ENCODE measurements at regions not wholly inside any gene's neighbourhood (a gene's known extent, or its start where the extent isn't known, plus 50 kb on each side); places are given as distances from the start of the nearest gene placed in this dataset.

DNA sequence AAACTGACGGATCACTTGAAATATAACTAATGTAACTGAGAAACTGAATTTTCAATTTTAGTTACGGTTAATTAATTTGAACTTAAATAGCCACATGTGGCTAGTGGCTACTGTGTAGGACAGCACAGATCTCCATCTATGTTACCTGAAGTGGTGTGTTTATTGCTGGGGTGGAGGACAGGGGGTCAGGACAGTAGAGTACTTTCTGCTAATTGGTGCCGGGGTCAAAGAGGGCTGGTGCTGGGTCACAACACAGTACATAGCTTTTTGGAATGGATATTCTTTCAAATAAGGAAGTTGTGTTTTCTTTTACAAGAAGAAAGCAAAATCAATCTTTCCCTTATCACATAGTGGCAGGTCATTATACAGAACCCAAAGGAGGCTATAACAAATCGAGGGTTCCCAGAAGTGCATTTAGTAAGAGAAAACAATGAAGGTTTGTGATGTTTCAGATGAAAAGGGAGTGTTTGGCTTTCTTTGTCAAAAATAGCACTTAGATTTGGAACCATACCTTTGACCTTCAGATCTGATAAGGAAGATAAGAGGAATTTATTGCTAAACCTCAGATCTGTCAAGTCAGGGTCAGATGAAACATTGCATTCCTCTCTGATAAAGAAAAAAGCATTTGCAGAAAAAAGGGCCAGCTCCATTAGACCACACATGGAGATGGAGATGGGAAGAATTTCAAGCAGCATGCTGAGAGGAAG is 384.5 kb downstream of the AASDHPPT start:
- Histone ChIP-seq H3K27me3 (replicated peaks; ENCODE audit: insufficient read depth, low read depth, low read length, poor library complexity) (no peaks in the 10 kb centered on the region), H3K9me3 (ENCODE audit: low read depth, low read length, poor library complexity, severe bottlenecking) (no peaks in the 10 kb centered on the region), H3K4me3 (ENCODE audit: low read depth, low read length, poor library complexity, severe bottlenecking) (no peak overlapping the region), H3K36me3 (ENCODE audit: insufficient read depth, low read length, poor library complexity, severe bottlenecking) (no peaks in the 10 kb centered on the region), H3K27ac (ENCODE audit: low read depth, low read length, poor library complexity, severe bottlenecking) (no peak overlapping the region), H3K4me1 (ENCODE audit: insufficient read depth, low read length, poor library complexity, severe bottlenecking) (peaks cover 3% of the 10 kb centered on the region)
- no peak for TF ChIP-seq EZH2 (IDR thresholded peaks at IDR 0.05; ENCODE audit: borderline replicate concordance, low read depth, low read length, poor library complexity, severe bottlenecking)
- TF ChIP-seq, protein P1, sequence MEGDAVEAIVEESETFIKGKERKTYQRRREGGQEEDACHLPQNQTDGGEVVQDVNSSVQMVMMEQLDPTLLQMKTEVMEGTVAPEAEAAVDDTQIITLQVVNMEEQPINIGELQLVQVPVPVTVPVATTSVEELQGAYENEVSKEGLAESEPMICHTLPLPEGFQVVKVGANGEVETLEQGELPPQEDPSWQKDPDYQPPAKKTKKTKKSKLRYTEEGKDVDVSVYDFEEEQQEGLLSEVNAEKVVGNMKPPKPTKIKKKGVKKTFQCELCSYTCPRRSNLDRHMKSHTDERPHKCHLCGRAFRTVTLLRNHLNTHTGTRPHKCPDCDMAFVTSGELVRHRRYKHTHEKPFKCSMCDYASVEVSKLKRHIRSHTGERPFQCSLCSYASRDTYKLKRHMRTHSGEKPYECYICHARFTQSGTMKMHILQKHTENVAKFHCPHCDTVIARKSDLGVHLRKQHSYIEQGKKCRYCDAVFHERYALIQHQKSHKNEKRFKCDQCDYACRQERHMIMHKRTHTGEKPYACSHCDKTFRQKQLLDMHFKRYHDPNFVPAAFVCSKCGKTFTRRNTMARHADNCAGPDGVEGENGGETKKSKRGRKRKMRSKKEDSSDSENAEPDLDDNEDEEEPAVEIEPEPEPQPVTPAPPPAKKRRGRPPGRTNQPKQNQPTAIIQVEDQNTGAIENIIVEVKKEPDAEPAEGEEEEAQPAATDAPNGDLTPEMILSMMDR (conservative IDR thresholded peaks at IDR 0.05; ENCODE audit: low read depth, low read length): no peak
- intact Hi-C loops (cut with micrococcal nuclease; ENCODE audit: unreplicated experiment): no loop called here
- no peak for DNase-seq (ENCODE audit: low spot score)
- no TSS peak for BruUV-seq (replicated peaks)
- ChIA-PET POLR2A (ENCODE audit: low non-redundant PET) (no interaction called here), CTCF (no interaction called here)

DNA sequence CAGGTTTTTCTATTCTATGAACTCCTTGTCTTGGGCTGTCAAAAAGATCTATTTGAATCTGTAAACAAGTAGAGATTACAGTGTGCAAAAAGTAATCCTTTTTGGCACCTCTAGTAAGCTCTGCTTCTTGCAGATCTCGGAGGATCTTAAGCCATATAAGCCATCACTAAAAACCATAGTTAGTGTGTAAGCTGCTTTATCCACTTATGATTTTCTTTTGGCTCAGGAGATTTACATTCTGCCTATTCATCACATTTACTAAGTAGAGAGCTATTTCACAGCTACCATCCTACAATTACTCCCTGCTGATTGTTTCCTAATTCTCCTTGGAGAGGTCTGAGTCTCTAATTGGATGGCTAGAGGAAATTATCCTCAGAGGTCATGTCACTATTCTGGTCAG is 385.7 kb downstream of the AASDHPPT start:
- DNase-seq (ENCODE audit: low spot score): peak; percentile 12
- ChIA-PET CTCF (no interaction called here), POLR2A (ENCODE audit: low non-redundant PET) (no interaction called here)
- Histone ChIP-seq H3K36me3 (ENCODE audit: insufficient read depth, low read length, poor library complexity, severe bottlenecking) (no peaks in the 10 kb centered on the region), H3K4me1 (ENCODE audit: insufficient read depth, low read length, poor library complexity, severe bottlenecking) (peaks cover 3% of the 10 kb centered on the region), H3K4me3 (ENCODE audit: low read depth, low read length, poor library complexity, severe bottlenecking) (no peak overlapping the region), H3K27ac (ENCODE audit: low read depth, low read length, poor library complexity, severe bottlenecking) (no peak overlapping the region), H3K9me3 (ENCODE audit: low read depth, low read length, poor library complexity, severe bottlenecking) (no peaks in the 10 kb centered on the region), H3K27me3 (replicated peaks; ENCODE audit: insufficient read depth, low read depth, low read length, poor library complexity) (peaks cover 4% of the 10 kb centered on the region)
- TF ChIP-seq EZH2 (IDR thresholded peaks at IDR 0.05; ENCODE audit: borderline replicate concordance, low read depth, low read length, poor library complexity, severe bottlenecking): no peak
- TF ChIP-seq, protein P1 (conservative IDR thresholded peaks at IDR 0.05; ENCODE audit: low read depth, low read length): no peak
- intact Hi-C loops (cut with micrococcal nuclease; ENCODE audit: unreplicated experiment): no loop called here
- BruUV-seq (replicated peaks): no TSS peak

DNA sequence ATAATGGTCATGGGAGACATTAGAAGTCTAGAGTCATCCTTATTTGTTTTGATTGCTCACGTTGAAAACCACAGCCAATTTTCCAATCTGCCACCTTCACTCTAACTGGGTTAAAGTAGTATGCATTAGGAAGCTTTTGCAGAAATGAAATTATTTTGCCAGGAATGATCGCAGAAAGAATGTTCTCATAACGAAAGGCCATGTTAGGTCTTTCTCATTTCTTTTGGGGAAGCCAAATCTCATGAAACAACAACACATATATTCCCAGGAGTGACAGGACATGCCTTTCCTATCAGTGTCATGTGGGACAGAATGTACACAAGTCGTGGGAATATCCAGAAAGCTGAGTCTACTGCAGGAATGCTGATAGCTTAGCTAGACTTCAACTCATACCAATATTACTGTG is 386.3 kb downstream of the AASDHPPT start:
- intact Hi-C loops (cut with micrococcal nuclease; ENCODE audit: unreplicated experiment): no loop called here
- H3K27me3 ChIP-seq (replicated peaks; ENCODE audit: insufficient read depth, low read depth, low read length, poor library complexity): peaks cover 10% of the 10 kb centered on the region
- POLR2A ChIA-PET (ENCODE audit: low non-redundant PET): no interaction called here
- CTCF ChIA-PET: no interaction called here
- no peak for DNase-seq (ENCODE audit: low spot score)
- no peaks in the 10 kb centered on the region for H3K9me3 ChIP-seq (ENCODE audit: low read depth, low read length, poor library complexity, severe bottlenecking)
- peaks cover 3% of the 10 kb centered on the region for H3K4me1 ChIP-seq (ENCODE audit: insufficient read depth, low read length, poor library complexity, severe bottlenecking)
- H3K4me3 ChIP-seq (ENCODE audit: low read depth, low read length, poor library complexity, severe bottlenecking): no peak overlapping the region
- H3K27ac ChIP-seq (ENCODE audit: low read depth, low read length, poor library complexity, severe bottlenecking): no peak overlapping the region
- H3K36me3 ChIP-seq (ENCODE audit: insufficient read depth, low read length, poor library complexity, severe bottlenecking): no peaks in the 10 kb centered on the region
- BruUV-seq (replicated peaks): no TSS peak
- TF ChIP-seq EZH2 (IDR thresholded peaks at IDR 0.05; ENCODE audit: borderline replicate concordance, low read depth, low read length, poor library complexity, severe bottlenecking): no peak
- TF ChIP-seq, protein P1 (conservative IDR thresholded peaks at IDR 0.05; ENCODE audit: low read depth, low read length): no peak

All from A673 (cell line).